ENCODE measurements at regions not wholly inside any gene's neighbourhood (a gene's known extent, or its start where the extent isn't known, plus 50 kb on each side); places are given as distances from the start of the nearest gene placed in this dataset.

DNA sequence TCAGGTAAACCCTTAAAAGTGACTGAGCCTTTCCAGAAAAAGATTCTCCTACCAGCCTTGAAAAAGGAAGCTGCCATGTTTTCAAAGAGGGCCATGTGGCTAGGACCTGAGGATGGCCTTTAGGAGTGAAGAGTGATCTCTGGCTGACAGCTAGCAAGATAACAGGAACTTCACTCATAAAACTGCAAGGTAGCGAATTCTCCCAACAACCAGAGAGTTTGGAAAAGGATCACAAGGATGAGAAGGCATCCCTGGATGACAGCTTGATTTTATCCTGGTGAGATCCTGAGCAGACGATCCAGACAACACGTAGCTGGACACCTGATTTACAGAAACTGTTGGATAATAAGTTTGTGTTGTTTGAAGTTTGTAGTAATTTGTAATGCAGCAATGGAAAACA, 115.6 kb upstream of the FBXO33 start:
- WGBS (ENCODE audit: extremely low coverage, insufficient read length, low lambda C conversion rate) = no CpG with 5 or more reads among the region's 3 CpGs
- Histone ChIP-seq H4K5ac (ENCODE audit: insufficient read length, low read depth, low read length) (no peak overlapping the region), H3K79me2 (ENCODE audit: insufficient read depth, low read length) (no peaks in the 10 kb centered on the region), H2BK120ac (ENCODE audit: low read depth, low read length, poor library complexity, severe bottlenecking) (no peak overlapping the region), H2AFZ (ENCODE audit: low read length) (no peak overlapping the region), H3K23ac (ENCODE audit: insufficient read length, low read depth, low read length) (no peak overlapping the region), H3K27me3 (ENCODE audit: insufficient read depth, low read length) (no peaks in the 10 kb centered on the region), H2AK5ac (ENCODE audit: insufficient read length, low read length) (no peak overlapping the region), H2BK12ac (ENCODE audit: insufficient read length, low read depth, low read length) (no peak overlapping the region), H3K4me2 (ENCODE audit: insufficient read depth, insufficient read length, low read length) (no peak overlapping the region), H4K8ac (replicated peaks; ENCODE audit: insufficient read length, low read depth, low read length) (no peak overlapping the region), H3K18ac (ENCODE audit: insufficient read length, low read depth, low read length) (no peak overlapping the region), H4K91ac (ENCODE audit: insufficient read length, low read depth, low read length) (no peak overlapping the region), H4K20me1 (ENCODE audit: control insufficient read depth, insufficient read depth, insufficient read length) (no peaks in the 10 kb centered on the region), H3K14ac (ENCODE audit: insufficient read depth, low read length) (no peak overlapping the region), H3K27ac (ENCODE audit: insufficient read length, low read depth, low read length) (no peak overlapping the region), H2BK20ac (ENCODE audit: low read depth, low read length, poor library complexity, severe bottlenecking) (no peak overlapping the region), H2BK5ac (ENCODE audit: insufficient read length, low read length) (no peak overlapping the region), H3K9me3 (ENCODE audit: control insufficient read depth, low read depth, low read length) (no peaks in the 10 kb centered on the region), H2BK15ac (ENCODE audit: low read depth, low read length) (no peak overlapping the region), H3T11ph (ENCODE audit: low read length) (no peak overlapping the region), H3K4ac (ENCODE audit: low read depth, low read length) (no peak overlapping the region), H3K23me2 (ENCODE audit: insufficient read length, low read depth, low read length, poor library complexity, severe bottlenecking) (no peaks in the 10 kb centered on the region), H3K9ac (ENCODE audit: extremely low read depth, insufficient read length, low read length) (no peak overlapping the region), H3K79me1 (ENCODE audit: insufficient read depth, low read depth, low read length, poor library complexity, severe bottlenecking) (no peaks in the 10 kb centered on the region), H3K56ac (ENCODE audit: insufficient read length, low read depth, low read length) (no peak overlapping the region), H3K4me1 (ENCODE audit: insufficient read depth, low read length) (no peaks in the 10 kb centered on the region)
- Mint-ChIP-seq H3K36me3 (ENCODE audit: insufficient read depth in 1 of 3, low read depth in 3 of 3) (no peaks in the 10 kb centered on the region), H3K9me3 (peaks cover 0 to 2% of the 10 kb centered on the region in 2 experiments; a peak in 2 of 5 replicates), H3K27ac (no peak overlapping the region), H3K4me1 (no peaks in the 10 kb centered on the region), H3K27me3 (ENCODE audit: low read depth) (no peaks in the 10 kb centered on the region), H3K4me3 (no peak overlapping the region)
- TF ChIP-seq, protein P1, sequence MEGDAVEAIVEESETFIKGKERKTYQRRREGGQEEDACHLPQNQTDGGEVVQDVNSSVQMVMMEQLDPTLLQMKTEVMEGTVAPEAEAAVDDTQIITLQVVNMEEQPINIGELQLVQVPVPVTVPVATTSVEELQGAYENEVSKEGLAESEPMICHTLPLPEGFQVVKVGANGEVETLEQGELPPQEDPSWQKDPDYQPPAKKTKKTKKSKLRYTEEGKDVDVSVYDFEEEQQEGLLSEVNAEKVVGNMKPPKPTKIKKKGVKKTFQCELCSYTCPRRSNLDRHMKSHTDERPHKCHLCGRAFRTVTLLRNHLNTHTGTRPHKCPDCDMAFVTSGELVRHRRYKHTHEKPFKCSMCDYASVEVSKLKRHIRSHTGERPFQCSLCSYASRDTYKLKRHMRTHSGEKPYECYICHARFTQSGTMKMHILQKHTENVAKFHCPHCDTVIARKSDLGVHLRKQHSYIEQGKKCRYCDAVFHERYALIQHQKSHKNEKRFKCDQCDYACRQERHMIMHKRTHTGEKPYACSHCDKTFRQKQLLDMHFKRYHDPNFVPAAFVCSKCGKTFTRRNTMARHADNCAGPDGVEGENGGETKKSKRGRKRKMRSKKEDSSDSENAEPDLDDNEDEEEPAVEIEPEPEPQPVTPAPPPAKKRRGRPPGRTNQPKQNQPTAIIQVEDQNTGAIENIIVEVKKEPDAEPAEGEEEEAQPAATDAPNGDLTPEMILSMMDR (conservative IDR thresholded peaks at IDR 0.05) = no peak
- no peak for DNase-seq
